ENCODE measurements at regions not wholly inside any gene's neighbourhood (a gene's known extent, or its start where the extent isn't known, plus 50 kb on each side); places are given as distances from the start of the nearest gene placed in this dataset.

GRCh38 chr7:53812135-53812534 is 730.0 kb upstream of the VSTM2A start (continued):
- no peak for TF ChIP-seq POU6F1 (CRISPR knock-in tag; IDR thresholded peaks at IDR 0.05; ENCODE audit: borderline replicate concordance, low read depth)

- no peak for TF ChIP-seq TSHZ2 (CRISPR knock-in tag; IDR thresholded peaks at IDR 0.05)
- no peak for TF ChIP-seq PATZ1 (CRISPR knock-in tag; IDR thresholded peaks at IDR 0.05; ENCODE audit: borderline replicate concordance)
- TF ChIP-seq PPARA (CRISPR knock-in tag; IDR thresholded peaks at IDR 0.05; ENCODE audit: borderline replicate concordance), result no peak
- no peak for TF ChIP-seq ZC3H10 (CRISPR knock-in tag; IDR thresholded peaks at IDR 0.05)
- no peak for TF ChIP-seq ESRRG (CRISPR knock-in tag; IDR thresholded peaks at IDR 0.05)
- TF ChIP-seq RARB (CRISPR knock-in tag; IDR thresholded peaks at IDR 0.05), result no peak
- TF ChIP-seq ZFP30 (CRISPR knock-in tag; IDR thresholded peaks at IDR 0.05), result no peak
- no peak for TF ChIP-seq ZNF70 (CRISPR knock-in tag; IDR thresholded peaks at IDR 0.05)
- no peak for TF ChIP-seq POU6F1 (CRISPR knock-in tag; IDR thresholded peaks at IDR 0.05; ENCODE audit: borderline replicate concordance, low read depth)
- no peak for TF ChIP-seq BACH2 (CRISPR knock-in tag; IDR thresholded peaks at IDR 0.05; ENCODE audit: borderline replicate concordance)
- ATAC-seq, result no peak
These were observed 706.9 kb upstream of the VSTM2A start for GRCh38 chr7:53835301-53835700.

GRCh38 chr7:53877688-53878087 is 664.5 kb upstream of the VSTM2A start:
- no peak for ATAC-seq
- TF ChIP-seq RARB (CRISPR knock-in tag; IDR thresholded peaks at IDR 0.05) (no peak), BACH2 (CRISPR knock-in tag; IDR thresholded peaks at IDR 0.05; ENCODE audit: borderline replicate concordance) (no peak), SNAI2 (CRISPR knock-in tag; IDR thresholded peaks at IDR 0.05) (no peak)

- no peak for ATAC-seq
- TF ChIP-seq TOX (CRISPR knock-in tag; IDR thresholded peaks at IDR 0.05; ENCODE audit: borderline replicate concordance) (no peak), TSHZ2 (CRISPR knock-in tag; IDR thresholded peaks at IDR 0.05) (no peak), POU6F1 (CRISPR knock-in tag; IDR thresholded peaks at IDR 0.05; ENCODE audit: borderline replicate concordance, low read depth) (no peak), GLIS3 (CRISPR knock-in tag; IDR thresholded peaks at IDR 0.05) (no peak), PATZ1 (CRISPR knock-in tag; IDR thresholded peaks at IDR 0.05; ENCODE audit: borderline replicate concordance) (no peak), ESRRG (CRISPR knock-in tag; IDR thresholded peaks at IDR 0.05) (no peak), ARNTL (CRISPR knock-in tag; IDR thresholded peaks at IDR 0.05; ENCODE audit: borderline replicate concordance, low read depth) (no peak), SNAI2 (CRISPR knock-in tag; IDR thresholded peaks at IDR 0.05) (no peak), CREB5 (CRISPR knock-in tag; IDR thresholded peaks at IDR 0.05; ENCODE audit: low read depth) (no peak), ZNF70 (CRISPR knock-in tag; IDR thresholded peaks at IDR 0.05) (no peak), ZNF565 (CRISPR knock-in tag; conservative IDR thresholded peaks at IDR 0.05; ENCODE audit: low read depth) (no peak), ZFP3 (CRISPR knock-in tag; IDR thresholded peaks at IDR 0.05) (no peak), ZC3H10 (CRISPR knock-in tag; IDR thresholded peaks at IDR 0.05) (no peak)
These were observed 641.2 kb upstream of the VSTM2A start for GRCh38 chr7:53900856-53901528.
